Hematopoietic multipotent progenitor cell treated with erythropoietin and hydrocortisone succinate and interleukin-3 and kit ligand, for 17 days (in vitro differentiated cells): ENCODE measurements at regions not wholly inside any gene's neighbourhood (a gene's known extent, or its start where the extent isn't known, plus 50 kb on each side); places are given as distances from the start of the nearest gene placed in this dataset.

Source experiments
- DNase-seq: peaks from one replicate; pipeline ENCODE4 v3.0.0-alpha.2; 2015; ENCODE audit warnings: low spot score

GRCh38 chr5:62974623-62975022 is 396.0 kb downstream of the LRRC70 start:
- no peak for DNase-seq

GRCh38 chr5:62969409-62970120 is 390.9 kb downstream of the LRRC70 start:
- no peak for DNase-seq

- DNase-seq, result no peak
These were observed 385.8 kb downstream of the LRRC70 start for GRCh38 chr5:62964428-62964827.

GRCh38 chr5:62960781-62961180 is 382.2 kb downstream of the LRRC70 start:
- DNase-seq, result no peak

GRCh38 chr5:62956597-62956996 is 378.0 kb downstream of the LRRC70 start:
- DNase-seq, result no peak

GRCh38 chr5:62954578-62954977 is 376.0 kb downstream of the LRRC70 start:
- no peak for DNase-seq

- DNase-seq, result no peak
These were observed 369.7 kb downstream of the LRRC70 start for GRCh38 chr5:62948301-62948700.

- no peak for DNase-seq
These were observed 363.8 kb downstream of the LRRC70 start for GRCh38 chr5:62942384-62942783.

- DNase-seq, result no peak
These were observed 360.3 kb downstream of the LRRC70 start for GRCh38 chr5:62938927-62939326.

- no peak for DNase-seq
These were observed 359.3 kb downstream of the LRRC70 start for GRCh38 chr5:62937661-62938558.

GRCh38 chr5:62935660-62936059 is 357.0 kb downstream of the LRRC70 start:
- no peak for DNase-seq

- DNase-seq, result no peak
These were observed 355.7 kb downstream of the LRRC70 start for GRCh38 chr5:62934319-62934718.

- DNase-seq, result no peak
These were observed 354.6 kb downstream of the LRRC70 start for GRCh38 chr5:62933261-62933660.

- DNase-seq, result no peak
These were observed 352.7 kb downstream of the LRRC70 start for GRCh38 chr5:62931153-62931950.

- no peak for DNase-seq
These were observed 343.6 kb downstream of the LRRC70 start for GRCh38 chr5:62922191-62922590.

- DNase-seq, result no peak
These were observed 342.2 kb downstream of the LRRC70 start for GRCh38 chr5:62920856-62921255.

GRCh38 chr5:62909326-62909725 is 330.7 kb downstream of the LRRC70 start:
- DNase-seq, result no peak

GRCh38 chr5:62902126-62902525 is 323.5 kb downstream of the LRRC70 start:
- no peak for DNase-seq

GRCh38 chr5:62900976-62901375 is 322.4 kb downstream of the LRRC70 start:
- DNase-seq, result no peak

- DNase-seq, result no peak
These were observed 317.7 kb downstream of the LRRC70 start for GRCh38 chr5:62896121-62896893.

GRCh38 chr5:62886603-62887315 is 308.1 kb downstream of the LRRC70 start:
- no peak for DNase-seq
